Mammary epithelial cell (primary cell): ENCODE measurements at regions not wholly inside any gene's neighbourhood (a gene's known extent, or its start where the extent isn't known, plus 50 kb on each side); places are given as distances from the start of the nearest gene placed in this dataset.

Source experiments
- CTCF ChIP-seq, 2 donors: IDR thresholded peaks in 1 of 2; conservative IDR thresholded peaks in 1 of 2; 2 replicates each; pipeline ENCODE4 v1.5.1; 2011 to 2012; ENCODE audit warnings: inconsistent platforms in 2 of 2, low read length in 2 of 2, mild to moderate bottlenecking in 2 of 2, control low read depth in 1 of 2, low read depth in 1 of 2; ENCODE audit not compliant: insufficient read depth in 1 of 2; ENCODE audit errors: extremely low read depth in 1 of 2
- EZH2 ChIP-seq: IDR thresholded peaks from 2 replicates; pipeline ENCODE4 v1.6.1; 2012; ENCODE audit warnings: low read length, inconsistent platforms, borderline replicate concordance

- TF ChIP-seq EZH2 (no peak), CTCF (conservative IDR thresholded peaks at IDR 0.05 in 1 of 2, IDR thresholded peaks at IDR 0.05 in 1 of 2; ENCODE audit: extremely low read depth in 1 of 2, insufficient read depth in 1 of 2, low read depth in 1 of 2, low read length in 2 of 2) (no peak)
These were observed 106.3 kb upstream of the SVIL start for GRCh38 chr10:29740981-29741545.
